ENCODE measurements at regions not wholly inside any gene's neighbourhood (a gene's known extent, or its start where the extent isn't known, plus 50 kb on each side); places are given as distances from the start of the nearest gene placed in this dataset.

DNA sequence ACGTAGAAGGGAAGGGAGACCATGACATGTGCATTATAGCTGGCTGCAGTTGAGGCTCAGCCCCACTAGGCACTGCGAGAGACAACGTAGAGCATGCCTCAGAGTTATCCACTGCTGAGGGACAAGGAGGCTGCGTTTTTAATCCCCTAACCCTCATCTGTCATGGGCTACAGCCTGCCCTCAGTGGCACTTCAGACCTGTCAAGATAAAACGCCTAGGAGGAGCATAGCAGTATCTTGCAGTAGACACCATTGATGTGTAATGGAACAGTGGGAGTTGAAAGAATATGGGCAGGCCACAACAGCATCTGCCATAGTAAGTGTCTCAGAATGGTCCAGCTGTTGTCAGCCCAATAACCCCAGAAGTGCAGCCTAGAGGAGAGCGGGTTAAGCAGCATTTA, 307.0 kb upstream of the PTBP2 start:
- TF ChIP-seq EZH2phosphoT487 (IDR thresholded peaks at IDR 0.05; ENCODE audit: insufficient read depth, low read depth) = no peak
- TF ChIP-seq EZH2 (IDR thresholded peaks at IDR 0.05; ENCODE audit: insufficient read depth, poor library complexity, severe bottlenecking) = no peak
